GM13976 (cell line): ENCODE measurements at regions not wholly inside any gene's neighbourhood (a gene's known extent, or its start where the extent isn't known, plus 50 kb on each side); places are given as distances from the start of the nearest gene placed in this dataset.
"Not testable (repeated sequence)": the region's sequence is repeated elsewhere in the genome, so short reads cannot be mapped to it uniquely, and the experiment has no call there.

Experiments used
- DNase-seq: peaks from one replicate; pipeline ENCODE4 v3.0.0; 2012; ENCODE audit warnings: low spot score
- CTCF ChIP-seq: IDR thresholded peaks from 2 replicates; pipeline ENCODE4 v1.5.1; 2012; ENCODE audit warnings: borderline replicate concordance, mild to moderate bottlenecking; ENCODE audit not compliant: insufficient read depth; ENCODE audit errors: extremely low read depth, missing control alignments, control extremely low read depth
- in situ Hi-C: fragments of 300-500 bp; cut with MboI; formaldehyde crosslinking; loops from one replicate; pipeline ENCODE4 v1.12.0; 2022; ENCODE audit warnings: low sequenced_read_pairs, mixed read lengths, inconsistent platforms; ENCODE audit not compliant: unreplicated experiment

DNA sequence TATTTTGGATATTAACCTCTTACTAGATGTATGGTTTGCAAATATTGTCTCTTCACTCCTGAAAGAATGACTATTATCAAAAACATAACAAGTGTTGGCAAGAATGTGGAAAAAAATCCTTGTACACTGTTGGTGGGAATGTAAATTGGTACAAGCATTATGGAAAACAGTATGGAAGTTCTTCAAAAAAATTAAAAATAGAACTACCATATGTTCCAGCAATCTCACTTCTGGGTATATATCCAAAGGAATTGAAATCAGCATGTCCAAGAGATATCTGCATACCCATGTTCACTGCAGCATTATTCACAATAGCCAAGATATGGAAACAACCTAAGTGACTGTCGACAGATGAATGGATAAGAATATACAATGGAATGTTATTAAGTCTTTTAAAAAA, 61.6 kb upstream of the KIT start:
- no peak for DNase-seq
- in situ Hi-C loops = no loop called here
- TF ChIP-seq CTCF = no peak

DNA sequence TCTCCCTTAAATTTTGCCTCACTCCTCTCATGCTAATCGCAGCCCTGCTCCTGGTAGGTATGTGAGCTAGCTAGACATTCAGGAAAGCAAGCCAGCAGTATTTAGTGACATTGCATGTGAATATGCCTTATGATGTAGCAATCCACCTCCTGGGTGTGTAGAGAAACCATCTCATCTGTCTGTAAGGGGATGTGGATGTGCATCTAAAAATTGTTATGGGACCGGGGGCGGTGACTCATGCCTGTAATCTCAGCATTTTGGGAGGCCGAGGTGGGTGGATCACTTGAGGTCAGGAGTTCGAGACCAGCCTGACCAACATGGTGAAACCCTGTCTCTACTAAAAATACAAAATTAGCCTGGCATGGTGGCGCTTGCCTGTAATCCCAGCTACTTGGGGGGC, 60.1 kb upstream of the KIT start:
- DNase-seq, in situ Hi-C loops: not testable (repeated sequence)

DNA sequence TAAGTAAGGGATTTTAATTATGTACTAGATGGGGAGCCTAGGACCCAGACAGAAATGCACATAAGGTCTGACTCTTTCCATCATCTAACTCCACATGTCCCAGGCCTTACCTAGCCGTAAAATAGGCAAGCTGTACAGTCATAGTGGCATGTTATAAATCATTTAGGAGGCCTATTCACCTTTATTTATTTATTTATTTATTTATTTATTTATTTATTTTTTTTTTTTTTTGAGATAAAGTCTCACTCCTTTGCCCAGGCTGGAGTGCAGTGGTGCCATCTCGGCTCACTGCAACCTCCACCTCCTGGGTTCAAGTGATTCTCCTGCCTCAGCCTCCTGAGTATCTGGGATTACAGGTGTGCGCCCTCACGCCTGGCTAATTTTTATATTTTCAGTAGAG, 55.6 kb upstream of the KIT start:
- in situ Hi-C loops, DNase-seq: not testable (repeated sequence)

GRCh38 chr4:54607067-54607466, 50.7 kb upstream of the KIT start:
- no peak for DNase-seq
- in situ Hi-C loops = no loop called here
- TF ChIP-seq CTCF = no peak

DNA sequence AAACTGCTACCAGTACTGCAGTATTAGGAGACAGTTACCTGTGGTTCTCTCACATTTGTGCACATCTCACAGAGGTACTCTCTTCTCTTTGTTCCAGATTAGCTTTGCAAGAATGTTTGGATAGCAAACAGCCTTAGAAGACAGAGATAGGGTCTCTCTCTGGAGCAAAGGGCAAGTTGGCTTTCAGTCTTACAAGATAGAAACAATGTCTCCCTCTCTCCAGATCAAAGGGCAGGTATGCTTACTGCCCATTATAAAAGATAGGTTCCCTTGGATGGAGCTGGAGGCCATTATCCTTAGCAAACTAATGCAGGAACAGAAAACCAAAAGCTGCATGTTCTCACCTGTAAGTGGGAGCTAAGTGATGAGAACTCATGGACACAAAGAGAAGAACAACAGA, 50.2 kb upstream of the KIT start:
- TF ChIP-seq CTCF = no peak
- in situ Hi-C loops = no loop called here

More for the DNA sequence above, 50.2 kb upstream of the KIT start:
- no peak for DNase-seq
